Ureter (tissue), 1 donor: ENCODE measurements at regions not wholly inside any gene's neighbourhood (a gene's known extent, or its start where the extent isn't known, plus 50 kb on each side); places are given as distances from the start of the nearest gene placed in this dataset.
"Not testable (repeated sequence)": the region's sequence is repeated elsewhere in the genome, so short reads cannot be mapped to it uniquely, and the experiment has no call there.

Experiments used
- DNase-seq: peaks from one replicate; pipeline ENCODE4 v3.0.0-alpha.2; 2020; ENCODE audit warnings: low spot score
- donor health status: DM: yes; HTN: yes; CAD: no.

DNA sequence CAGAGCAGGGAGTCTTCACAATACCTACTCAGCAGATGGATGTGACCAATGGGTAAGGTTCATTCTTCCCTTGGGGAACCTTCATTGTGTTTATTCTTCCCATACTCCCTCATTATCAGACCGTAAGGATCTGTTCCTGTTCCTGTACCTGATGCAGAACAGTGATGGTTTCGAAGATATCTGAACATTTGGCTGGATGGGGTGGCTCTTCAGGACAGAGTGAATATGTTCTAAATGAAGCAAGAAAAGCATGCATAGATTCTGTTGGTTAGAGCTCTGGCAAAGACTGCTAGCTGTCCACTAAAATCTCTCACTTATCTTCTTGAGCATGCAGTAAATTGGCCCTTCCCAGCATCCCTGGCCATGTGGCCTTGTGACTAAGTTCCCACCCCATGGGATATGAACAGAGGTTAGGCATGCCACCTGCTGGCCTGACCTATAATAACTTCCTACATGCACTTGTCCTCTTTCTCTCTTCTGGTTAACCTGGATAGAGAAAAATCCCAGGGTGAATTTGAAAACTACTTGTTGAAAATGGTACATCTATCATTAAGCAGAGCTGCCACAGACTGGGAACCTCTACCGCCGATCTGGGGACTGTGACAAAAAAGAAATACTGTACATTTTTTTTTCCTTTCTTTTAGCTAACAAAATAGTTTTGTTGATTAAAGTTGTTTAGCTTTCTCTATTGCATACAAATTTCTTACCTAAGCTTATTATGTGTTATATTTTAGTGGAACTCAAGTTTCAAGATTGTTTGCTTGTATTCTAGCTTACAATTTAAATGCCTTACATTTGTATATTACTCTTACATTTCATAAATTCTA is 60.0 kb upstream of the BANK1 start:
- DNase-seq, result peak; percentile 55

DNA sequence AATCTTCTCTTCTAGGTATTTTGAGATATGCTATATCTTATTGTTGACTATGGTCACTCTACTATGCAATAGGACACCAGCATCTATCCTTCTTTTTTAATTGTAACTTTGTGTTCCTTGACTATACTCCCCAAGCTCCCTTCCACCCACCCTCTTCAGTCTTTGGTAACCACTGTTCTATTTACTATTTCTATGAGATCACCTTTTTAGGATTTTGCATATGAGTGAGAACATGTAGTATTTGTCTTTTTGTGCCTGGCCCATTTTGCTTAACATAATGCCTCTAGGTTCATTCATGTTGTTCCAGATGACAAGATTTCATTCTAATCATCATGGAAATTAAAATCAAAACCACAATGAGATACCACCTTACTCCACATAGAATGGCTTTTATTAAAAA is 63.3 kb upstream of the BANK1 start:
- DNase-seq, result no peak

DNA sequence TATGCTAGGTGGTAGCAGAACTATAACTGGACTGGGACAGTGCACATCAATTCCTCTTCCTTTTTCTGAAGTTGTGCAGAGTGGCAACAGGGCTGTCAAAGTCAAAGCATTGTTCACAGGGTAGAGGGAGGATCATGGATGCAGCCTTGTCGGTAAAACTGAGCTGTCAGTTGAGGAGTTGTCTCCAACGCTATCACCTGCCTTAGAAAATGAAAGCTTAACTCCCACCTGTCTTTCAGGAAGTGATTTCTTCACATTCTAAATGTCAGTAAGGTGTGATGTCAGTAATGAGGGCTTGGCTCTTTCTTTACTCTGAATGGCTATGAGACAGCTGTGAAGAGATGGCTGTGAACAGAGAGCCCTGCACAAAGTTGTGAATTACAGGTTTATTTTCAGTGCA is 66.4 kb upstream of the BANK1 start:
- DNase-seq, result no peak

DNA sequence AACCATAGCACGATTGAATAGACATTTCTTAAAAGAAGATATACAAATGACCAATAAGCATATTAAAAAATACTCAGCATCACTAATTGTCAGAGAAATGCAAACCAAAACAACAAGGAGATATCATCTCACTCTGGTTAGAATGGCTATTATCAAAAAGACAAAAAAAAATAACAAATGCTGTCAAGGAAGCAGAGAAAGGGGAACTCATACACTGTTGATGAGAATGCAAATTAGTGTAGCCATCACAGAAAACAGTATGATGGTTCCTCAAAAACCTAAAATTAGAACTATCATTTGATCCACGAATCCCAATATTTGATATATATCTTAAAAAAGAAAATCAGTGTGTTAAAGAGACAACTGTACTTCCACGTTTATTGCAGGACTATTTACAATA is 71.7 kb upstream of the BANK1 start:
- DNase-seq, result no peak

DNA sequence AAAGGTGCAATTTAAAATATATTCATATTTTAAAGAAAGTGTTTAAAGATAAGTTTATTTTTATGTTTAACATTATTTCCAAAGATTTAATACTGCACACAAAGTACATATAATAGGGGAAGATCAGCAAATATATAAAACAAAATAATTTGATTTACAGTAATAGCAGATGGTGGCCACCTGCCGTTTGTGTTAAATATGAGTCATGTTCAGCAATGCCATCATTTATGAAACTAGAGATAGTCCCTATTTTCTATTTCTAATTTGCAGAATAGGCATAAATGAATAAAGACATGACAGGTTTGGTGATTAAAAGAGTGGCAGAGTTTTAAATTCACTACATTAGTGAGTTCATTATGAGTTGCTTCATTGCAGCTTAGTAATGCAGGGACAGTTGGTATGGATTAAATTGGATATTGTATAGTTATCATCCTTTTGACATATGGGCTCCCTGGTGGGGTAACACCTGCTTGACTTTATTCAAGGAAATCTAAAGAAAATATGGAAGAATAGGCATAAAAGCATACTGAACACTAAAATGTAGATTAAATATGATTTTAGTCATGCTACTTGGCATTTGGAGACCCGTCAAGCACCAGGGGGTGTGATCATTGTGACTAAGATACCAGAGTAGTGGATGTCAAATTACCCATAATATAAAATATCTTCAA is 78.8 kb upstream of the BANK1 start:
- no peak for DNase-seq

DNA sequence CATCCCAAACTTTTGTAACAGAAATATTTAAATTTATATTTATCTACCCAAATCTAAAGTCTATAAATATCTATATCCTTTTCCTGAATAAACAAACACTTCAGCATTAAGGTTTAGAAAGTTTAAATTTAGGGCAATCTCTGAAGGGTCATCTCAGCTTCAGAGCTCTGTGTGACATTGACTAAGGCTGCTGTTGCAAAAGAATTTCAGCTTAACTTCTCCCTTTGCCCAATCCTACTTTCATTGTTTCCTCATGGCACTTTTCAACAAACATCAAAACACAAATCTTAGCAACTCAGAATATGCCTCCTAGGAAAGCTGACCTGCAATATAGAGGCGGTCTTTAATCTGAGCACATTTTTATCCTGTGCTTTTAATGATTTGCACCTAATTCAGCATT is 79.7 kb upstream of the BANK1 start:
- no peak for DNase-seq

DNA sequence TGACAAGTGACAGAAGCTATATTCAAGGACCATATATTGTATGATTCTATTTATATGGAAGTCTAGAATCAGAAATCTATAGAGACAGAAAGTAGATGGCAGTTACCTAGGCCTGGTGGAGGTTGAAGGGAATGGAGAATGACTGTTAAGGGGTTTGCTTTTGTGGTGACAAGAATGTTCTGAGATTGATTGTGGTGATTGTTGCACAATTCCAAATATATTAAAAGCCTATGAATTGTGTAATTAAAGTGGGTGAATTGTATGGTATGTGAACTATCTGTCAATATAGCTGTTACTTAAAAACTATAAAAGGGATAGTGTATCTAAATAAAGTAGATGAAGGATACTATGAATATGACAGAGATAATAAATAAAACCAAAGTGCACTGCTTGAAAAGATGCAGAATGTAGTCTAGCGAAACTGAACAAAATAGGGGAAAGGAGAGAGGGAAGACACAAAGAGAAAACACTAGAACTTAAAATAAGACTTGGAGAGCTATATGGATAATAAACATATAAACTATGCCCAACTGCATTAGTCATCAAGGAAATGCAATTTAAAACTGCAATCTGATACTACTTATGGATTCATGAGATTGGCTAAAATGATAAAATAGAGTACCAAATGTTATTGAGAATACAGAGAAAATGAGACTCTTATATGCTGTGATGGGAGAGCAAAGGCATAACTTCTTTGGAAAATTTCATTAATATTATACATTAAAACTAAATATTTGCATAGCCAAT is 82.1 kb upstream of the BANK1 start:
- no peak for DNase-seq

DNA sequence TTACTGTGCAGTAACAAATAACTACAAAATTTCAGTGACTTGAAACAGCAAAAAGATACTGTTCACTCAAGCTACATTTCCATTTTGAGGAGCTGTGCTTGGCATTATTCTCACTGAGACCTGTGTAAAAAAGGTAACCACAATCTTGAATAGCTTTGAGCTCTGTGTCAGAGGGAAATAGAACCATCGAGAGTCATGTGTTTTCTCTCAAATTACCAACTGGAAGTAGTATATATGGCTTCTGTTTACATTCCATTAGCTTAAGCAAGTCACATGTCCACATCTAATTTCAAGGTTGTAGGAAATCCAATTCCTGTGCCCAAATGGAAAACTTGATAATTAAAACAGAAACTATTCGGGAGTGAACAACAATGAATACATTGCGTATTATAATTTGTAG is 82.9 kb upstream of the BANK1 start:
- no peak for DNase-seq

DNA sequence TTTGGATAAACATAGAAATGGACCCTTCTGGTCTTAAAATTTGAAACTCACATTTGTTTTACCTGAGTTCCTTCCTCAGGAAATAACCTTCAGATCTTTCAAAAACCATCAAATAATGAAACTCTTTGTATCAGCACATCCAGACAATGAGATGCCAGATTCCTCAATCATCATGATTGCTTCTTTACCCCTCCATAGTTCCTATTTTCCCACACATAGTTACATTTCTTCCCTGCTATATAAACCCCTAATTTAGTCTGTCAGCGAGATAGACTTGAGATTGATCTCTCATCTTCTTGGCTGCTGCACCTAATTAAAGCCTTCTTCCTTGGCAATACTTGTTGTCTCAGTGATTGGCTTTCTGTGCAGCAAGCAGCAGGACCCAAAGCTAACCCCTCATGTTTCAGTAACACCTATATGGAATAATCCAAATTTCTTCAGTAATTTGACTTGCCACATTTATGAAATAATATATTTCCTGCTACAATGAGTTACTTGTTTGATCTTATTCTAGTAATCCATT is 83.9 kb upstream of the BANK1 start:
- no peak for DNase-seq

DNA sequence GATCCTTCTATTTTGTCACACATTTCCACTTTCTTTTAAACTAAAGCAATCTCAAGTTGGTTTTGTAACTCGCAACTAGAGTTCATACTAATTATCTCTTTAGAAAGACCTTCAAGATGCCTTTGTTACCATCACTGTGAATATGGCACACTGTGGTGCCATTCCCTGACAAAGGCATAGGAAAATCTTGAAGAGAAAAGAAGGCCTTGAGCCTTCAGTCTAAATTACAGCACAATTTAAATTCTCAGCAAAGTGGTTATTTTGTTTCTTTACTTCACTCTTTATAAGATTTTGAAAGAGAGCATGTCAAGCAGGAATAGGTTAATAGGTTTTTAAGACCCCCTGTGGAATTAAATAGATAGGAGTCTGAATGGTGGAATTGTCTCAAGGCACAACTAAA is 89.0 kb upstream of the BANK1 start:
- no peak for DNase-seq

DNA sequence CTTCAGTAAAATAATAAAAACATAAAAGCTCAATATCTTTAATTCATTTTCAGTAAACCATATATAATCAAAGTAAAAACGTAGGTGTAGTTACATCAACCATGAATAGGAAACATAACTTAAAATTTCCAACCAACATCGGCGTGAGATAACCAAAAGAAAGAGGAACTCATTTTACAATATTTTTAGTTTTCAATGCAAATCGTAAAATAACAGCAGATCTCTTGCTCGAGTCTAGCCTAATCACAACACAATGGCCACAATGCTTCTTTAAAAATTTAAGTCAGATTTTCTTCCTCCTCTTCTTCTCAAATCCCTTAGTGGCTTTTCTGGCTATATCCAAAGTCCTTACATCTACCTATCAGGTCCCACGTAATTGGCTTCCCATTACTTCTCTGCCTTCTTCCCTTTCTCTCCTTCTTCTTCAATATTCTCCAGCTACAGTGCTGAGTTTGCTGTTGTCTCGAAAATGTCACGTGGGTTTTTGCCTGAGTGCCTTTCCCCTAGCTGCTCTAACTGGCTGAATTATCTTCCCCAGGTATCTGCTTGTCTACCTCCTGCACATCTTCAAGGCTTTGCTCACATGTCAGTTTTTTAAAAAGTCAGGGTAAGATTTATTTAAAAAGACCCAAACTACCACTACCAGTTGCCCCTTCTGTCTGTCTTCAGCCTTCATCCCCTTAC is 90.9 kb upstream of the BANK1 start:
- DNase-seq, result no peak

DNA sequence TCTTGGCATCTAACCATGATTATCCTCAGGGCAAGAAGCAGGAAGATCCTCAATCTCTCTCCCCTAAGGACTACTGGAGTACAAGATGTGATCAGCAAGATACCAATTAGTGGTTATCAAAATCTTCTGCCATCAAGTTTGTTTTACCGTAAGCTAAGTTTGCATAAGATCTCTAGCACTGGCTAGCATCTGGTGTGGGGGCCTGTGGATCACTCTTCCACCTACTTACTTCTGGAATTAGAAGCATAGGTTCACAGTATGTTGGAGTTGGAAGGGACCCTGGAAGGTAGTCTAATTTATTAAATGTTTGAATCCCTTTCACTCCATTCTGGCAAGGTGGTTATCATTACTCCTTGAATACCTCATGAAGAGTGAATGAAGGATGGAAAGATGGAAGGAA is 93.3 kb upstream of the BANK1 start:
- DNase-seq, result no peak

DNA sequence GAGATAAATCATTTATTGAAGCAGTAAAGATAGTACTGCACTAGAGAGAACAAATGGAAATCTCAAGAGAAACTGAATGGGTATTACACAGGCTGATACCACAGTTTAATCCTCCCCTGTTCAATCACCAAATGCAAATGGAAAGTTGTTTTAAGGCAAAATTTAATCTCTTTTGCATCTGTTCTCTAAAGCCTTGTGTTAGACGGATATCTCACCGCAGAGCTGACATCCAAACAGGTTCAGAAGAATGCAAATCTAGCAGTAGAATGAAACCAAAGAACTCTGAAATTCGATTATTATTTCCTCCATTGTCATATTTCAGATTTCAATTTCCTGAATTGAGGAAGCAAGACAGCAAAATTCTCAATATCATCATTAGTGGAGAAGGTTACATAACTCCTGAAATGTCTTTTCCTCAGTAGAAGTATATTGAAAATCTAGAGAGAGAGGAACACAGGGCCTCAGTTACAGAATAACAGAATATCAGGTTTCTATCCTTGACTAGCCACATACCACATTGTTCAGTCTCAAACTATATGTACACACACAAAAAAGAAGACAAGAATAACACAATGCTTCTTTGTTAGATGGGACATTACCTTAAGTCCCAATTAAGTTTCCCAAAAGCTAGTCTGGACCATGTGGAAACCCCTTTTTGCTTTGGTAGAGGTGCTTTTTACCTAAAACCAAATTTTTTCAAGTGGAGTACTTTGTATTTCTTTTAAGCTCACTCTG is 94.1 kb upstream of the BANK1 start:
- DNase-seq, result no peak

DNA sequence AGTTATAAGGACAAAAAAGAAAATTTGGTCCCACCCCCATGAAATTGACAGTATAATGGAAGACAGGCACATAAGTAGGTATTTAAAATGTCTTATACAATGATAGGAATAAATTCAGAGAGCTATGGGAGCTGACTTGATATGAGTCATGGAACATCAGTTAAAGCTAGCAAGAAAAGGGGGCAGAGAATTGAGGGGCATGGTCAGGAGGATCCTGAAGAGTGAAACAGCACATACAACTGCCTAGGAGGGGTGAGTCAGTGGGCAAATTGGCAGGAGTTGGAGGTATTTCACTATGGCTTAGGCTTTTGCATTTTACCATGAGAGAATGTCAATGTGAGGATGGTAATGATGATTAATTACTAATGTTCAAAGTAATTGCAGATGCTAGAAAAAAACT is 95.4 kb upstream of the BANK1 start:
- DNase-seq, result no peak

DNA sequence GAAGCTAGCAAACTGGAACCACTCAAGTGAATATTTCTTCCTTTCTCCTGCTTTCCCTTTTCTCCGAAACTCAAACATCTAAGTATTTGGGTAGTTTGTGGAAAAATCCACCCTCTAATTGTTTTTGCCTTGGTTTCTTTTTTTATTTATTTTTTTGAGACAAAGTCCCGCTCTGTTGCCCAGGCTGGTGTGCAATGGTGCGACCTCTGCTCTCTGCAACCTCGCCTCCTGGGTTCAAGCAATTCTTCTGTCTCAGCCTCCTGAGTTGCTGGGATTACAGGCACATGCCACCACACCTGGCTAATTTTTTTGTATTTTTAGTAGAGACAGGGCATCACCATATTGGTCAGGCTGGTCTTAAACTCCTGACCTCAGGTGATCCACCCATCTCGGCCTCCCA is 96.1 kb upstream of the BANK1 start:
- DNase-seq, result not testable (repeated sequence)

DNA sequence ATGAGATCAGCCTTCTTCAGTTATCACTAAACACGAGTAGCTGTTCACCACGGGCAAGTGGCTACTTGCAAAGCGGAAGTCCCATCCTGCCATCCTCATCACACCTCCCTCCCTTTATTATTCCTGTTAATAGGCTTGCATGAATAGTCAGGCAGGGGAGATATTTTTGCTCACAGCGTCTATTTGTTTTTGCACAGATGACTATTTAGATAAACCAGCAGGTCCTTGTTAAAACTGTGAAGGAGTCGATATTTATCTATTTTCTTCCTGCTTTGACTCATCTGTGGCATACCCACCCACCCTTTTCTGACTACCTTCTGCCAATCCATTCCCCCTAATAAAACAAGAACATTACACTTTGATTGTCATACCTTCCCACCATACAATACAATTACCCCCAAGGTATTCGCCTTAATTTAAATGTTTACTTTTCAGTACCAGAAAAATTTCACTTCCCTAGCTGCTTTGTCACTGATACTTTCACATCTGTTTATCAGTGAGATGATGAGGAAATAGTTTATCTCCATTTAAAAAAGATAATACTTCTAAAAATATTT is 96.6 kb upstream of the BANK1 start:
- no peak for DNase-seq

DNA sequence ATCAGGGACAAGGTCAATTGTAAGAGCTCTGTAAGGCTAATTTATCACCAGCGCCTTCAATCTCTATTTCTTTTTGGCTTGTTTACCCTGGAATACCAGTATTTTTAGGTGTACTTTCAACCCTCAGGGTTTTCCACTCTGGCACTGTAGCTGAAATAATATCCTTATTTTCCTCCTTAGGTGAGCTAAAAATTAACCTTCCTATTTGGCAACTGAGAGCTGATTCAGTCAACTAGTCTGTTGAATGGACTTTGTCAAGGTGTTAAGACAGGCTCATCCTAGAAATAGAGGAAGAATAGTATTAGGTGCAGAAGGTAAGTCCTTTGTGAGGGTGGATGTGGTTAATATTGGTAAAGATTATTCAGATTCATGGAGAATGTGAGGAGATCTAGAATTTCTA is 101.3 kb upstream of the BANK1 start:
- no peak for DNase-seq

DNA sequence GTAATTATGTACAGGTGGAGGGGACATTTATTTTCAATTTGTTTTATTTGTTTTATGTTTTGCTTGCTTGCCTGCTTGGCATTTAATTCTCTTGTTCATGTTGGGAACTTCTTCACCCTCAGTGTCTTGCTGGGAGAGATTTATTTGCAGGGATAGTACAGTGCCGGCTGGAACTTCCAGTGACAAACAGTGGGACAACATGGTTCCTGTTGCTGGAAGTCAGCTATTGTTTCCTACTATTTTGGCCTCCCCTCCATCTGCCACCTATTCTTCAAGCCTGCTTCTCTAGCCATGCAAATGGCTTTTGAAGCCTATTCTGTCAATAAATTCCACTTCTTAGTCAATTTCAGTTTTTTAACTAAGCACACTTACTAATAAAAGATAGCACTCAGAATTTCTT is 105.4 kb upstream of the BANK1 start:
- no peak for DNase-seq

DNA sequence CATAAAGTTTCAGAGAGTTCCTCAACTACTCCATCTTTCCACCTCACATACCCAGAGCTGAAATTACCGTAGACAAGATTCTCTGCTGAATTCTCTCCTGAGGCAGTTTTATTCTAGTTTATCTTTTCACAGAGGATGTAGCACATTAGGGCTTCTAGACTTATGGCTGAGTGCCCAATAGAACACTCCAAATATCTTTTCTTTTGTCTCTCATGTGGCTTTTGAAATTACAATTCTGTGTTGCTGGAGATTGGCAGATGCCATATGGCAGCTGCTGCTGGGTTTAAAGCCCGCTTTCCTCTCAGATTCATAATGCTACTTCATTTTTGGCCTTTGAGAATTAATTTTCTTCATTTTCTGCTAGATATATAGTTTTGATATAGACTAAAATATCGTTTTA is 107.6 kb upstream of the BANK1 start:
- DNase-seq, result no peak

DNA sequence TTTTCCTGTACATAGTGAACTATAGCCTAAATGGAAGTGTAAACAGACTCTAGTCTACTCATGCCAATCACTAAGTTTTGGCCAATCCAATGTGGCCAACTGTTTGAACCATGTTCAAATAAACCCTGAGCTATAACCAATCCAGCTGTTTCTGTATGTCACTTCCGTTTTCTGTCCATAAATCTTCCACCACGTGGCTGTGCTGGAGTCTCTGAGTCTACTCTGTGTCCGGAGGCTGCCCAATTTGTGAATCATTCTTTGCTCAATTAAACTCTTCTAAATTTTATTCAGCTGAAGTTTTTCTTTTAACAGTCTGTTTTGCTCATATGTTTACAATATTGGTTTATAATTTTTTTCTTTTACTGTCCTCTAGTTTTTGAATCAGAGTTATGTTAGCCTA is 112.3 kb upstream of the BANK1 start:
- DNase-seq, result no peak

DNA sequence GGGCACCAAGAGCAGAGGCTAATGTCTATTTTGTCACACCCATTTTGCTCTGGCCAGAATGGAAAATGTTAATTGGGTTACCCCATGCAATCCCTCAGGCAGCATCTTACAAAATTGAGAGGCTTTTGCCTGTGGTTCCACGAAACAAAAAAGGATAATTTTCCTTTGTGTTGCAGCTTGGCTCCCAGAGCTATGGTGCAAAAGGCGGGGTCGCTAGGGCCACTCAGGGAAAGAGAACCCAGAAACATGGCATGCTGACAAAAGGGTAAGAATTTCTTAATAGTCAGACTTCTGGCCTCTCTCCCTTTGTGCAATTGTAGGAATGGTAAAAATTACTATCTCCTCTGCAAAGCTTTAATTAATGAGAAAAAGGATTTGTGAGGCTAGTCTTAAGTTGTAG is 119.6 kb upstream of the BANK1 start:
- DNase-seq, result no peak
